Thyroid gland (tissue), 4 donors: ENCODE measurements at regions not wholly inside any gene's neighbourhood (a gene's known extent, or its start where the extent isn't known, plus 50 kb on each side); places are given as distances from the start of the nearest gene placed in this dataset.

Experiments
- DNase-seq, 2 donors: peaks; one replicate each; pipeline ENCODE4 v3.0.0-alpha.2; 2019
- H3K27ac ChIP-seq, 3 donors: fragments of 200-600 bp; sonication (generic); 1 replicate in 2 of 3; 2 replicates in 1 of 3; pipeline ENCODE4 v1.5.1; 2016 to 2019; ENCODE audit warnings: mild to moderate bottlenecking in 1 of 3, moderate library complexity in 1 of 3
- H3K27me3 ChIP-seq: fragments of 200-600 bp; sonication (generic); one replicate; pipeline ENCODE4 v1.5.1; 2019
- H3K36me3 ChIP-seq, 2 donors: fragments of 200-600 bp; sonication (generic); one replicate each; pipeline ENCODE4 v1.5.1; 2016 to 2019
- H3K4me1 ChIP-seq, 2 donors: fragments of 200-600 bp; sonication (generic); one replicate each; pipeline ENCODE4 v1.5.1; 2017 to 2019
- H3K4me3 ChIP-seq, 3 donors: fragments of 200-600 bp; sonication (generic); replicated peaks in 1 of 3; 1 replicate in 2 of 3; 2 replicates in 1 of 3; pipeline ENCODE4 v1.5.1; 2016; ENCODE audit warnings: mild to moderate bottlenecking in 1 of 3
- H3K9me3 ChIP-seq: fragments of 200-600 bp; sonication (generic); one replicate; pipeline ENCODE4 v1.5.1; 2017
- POLR2A ChIP-seq, 2 donors: fragments of 450-650 bp; IDR thresholded peaks; one replicate each; pipeline ENCODE4 v1.6.1; 2017; ENCODE audit warnings: antibody characterized with exemption in 2 of 2, mild to moderate bottlenecking in 2 of 2, moderate library complexity in 1 of 2
- WGBS, 2 donors: methylation state at CpG; one replicate each; pipeline ENCODE4 v1.1.5; 2017; 5-methylcytosine and 5-hydroxymethylcytosine counted together
- intact Hi-C: fragments of 100-400 bp; cut with DNase I; formaldehyde crosslinking; loops from one replicate; pipeline ENCODE4 v1.15.1; 2023
- TF ChIP-seq, protein P1 (sequence below), 6 experiments: fragments of 200-600 bp in 3 of 6; fragments of 450-650 bp in 3 of 6; sonication (generic) in 3 of 6; IDR thresholded peaks; one replicate each; pipeline ENCODE4 v1.5.1; 2016 to 2019; ENCODE audit warnings: antibody characterized with exemption in 6 of 6, mild to moderate bottlenecking in 2 of 6, inconsistent platforms in 1 of 6, moderate library complexity in 1 of 6

DNA sequence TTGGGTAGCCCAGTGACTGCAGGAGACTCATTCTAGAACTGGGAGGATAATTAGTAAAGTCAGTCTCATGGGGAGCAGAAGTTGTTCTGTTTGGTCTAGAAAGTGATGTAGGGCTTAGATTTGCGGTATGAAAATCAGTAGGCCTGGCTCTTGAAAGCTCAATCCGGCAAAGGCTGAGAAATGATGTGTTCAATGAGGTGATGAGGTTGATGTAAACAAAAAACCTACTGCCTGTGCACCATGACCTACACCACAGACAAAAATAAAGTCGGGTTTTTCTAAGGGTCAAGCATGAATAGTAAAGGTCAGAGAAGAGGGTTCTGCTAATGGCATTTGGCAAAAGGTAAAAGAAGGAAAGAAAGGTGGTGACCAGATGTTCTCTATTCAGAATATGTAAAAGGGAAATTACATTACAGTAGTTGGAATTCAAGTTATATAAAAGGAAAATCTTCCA, 80.8 kb upstream of the COL5A2 start:
- WGBS, 2 donors, result 70 to 80% methylated on average over 3 of the region's 3 CpGs
- DNase-seq, result no peak
- no peaks in the 10 kb centered on the region for H3K27me3 ChIP-seq
- intact Hi-C loops, result no loop called here
- no peaks in the 10 kb centered on the region for H3K9me3 ChIP-seq
- peaks cover 0 to 7% of the 10 kb centered on the region in 2 donors for H3K4me1 ChIP-seq
- TF ChIP-seq POLR2A (IDR thresholded peaks at IDR 0.05), result no peak
- TF ChIP-seq, protein P1, sequence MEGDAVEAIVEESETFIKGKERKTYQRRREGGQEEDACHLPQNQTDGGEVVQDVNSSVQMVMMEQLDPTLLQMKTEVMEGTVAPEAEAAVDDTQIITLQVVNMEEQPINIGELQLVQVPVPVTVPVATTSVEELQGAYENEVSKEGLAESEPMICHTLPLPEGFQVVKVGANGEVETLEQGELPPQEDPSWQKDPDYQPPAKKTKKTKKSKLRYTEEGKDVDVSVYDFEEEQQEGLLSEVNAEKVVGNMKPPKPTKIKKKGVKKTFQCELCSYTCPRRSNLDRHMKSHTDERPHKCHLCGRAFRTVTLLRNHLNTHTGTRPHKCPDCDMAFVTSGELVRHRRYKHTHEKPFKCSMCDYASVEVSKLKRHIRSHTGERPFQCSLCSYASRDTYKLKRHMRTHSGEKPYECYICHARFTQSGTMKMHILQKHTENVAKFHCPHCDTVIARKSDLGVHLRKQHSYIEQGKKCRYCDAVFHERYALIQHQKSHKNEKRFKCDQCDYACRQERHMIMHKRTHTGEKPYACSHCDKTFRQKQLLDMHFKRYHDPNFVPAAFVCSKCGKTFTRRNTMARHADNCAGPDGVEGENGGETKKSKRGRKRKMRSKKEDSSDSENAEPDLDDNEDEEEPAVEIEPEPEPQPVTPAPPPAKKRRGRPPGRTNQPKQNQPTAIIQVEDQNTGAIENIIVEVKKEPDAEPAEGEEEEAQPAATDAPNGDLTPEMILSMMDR (IDR thresholded peaks at IDR 0.05), result no peak
- no peak overlapping the region for H3K4me3 ChIP-seq
- H3K27ac ChIP-seq, result no peak overlapping the region
- no peaks in the 10 kb centered on the region for H3K36me3 ChIP-seq

DNA sequence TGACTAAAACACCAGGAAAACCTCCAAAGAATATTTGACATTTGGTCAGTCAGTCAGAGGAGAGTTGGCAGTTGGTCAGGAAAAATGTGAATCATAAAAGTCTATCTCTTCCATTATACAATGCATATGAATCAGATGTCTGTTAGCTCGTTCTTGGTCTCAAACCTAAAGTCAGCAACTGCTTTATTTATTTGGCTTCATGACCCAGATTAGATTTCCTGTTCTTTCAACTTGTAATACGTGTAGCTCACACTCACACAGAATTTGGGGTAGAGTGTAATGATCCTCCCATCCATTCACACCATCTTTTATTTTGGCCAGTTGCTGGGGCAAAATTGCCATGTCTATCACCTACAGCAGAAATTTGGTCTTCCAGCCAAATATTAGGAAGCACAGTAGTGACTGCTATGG, 81.9 kb upstream of the COL5A2 start:
- intact Hi-C loops, result no loop called here
- DNase-seq, result no peak
- H3K36me3 ChIP-seq, result no peaks in the 10 kb centered on the region
- no peak overlapping the region for H3K4me3 ChIP-seq
- TF ChIP-seq, protein P1 (IDR thresholded peaks at IDR 0.05), result no peak
- TF ChIP-seq POLR2A (IDR thresholded peaks at IDR 0.05), result no peak
- no peaks in the 10 kb centered on the region for H3K9me3 ChIP-seq
- no peak overlapping the region for H3K27ac ChIP-seq
- no peaks in the 10 kb centered on the region for H3K27me3 ChIP-seq
- 61 to 68% methylated on average over 2 of the region's 2 CpGs for WGBS, 2 donors
- peaks cover 0 to under 1% of the 10 kb centered on the region in 2 donors for H3K4me1 ChIP-seq

DNA sequence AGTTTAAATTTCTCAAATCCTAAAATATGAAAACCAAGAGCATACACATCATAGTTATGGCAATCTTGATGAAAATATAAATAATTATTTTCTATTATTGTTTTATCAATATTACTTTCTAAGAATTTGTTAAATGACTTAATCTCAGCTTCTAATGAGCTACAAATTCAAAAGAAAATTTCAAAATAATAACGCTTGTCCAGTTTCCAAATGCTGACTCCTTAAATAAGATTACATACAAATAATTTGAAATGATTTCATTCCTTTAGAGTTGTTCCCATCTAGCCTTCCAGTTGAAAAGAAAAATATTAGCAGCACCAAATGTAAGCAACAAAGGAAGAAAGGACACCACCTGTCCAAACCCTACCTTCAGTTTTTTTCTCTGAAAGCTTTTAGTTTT, 82.4 kb upstream of the COL5A2 start:
- Histone ChIP-seq H3K4me3 (no peak overlapping the region), H3K27me3 (no peaks in the 10 kb centered on the region), H3K27ac (no peak overlapping the region), H3K36me3 (no peaks in the 10 kb centered on the region), H3K4me1 (no peaks in the 10 kb centered on the region), H3K9me3 (no peaks in the 10 kb centered on the region)
- TF ChIP-seq POLR2A (IDR thresholded peaks at IDR 0.05), result no peak
- TF ChIP-seq, protein P1 (IDR thresholded peaks at IDR 0.05), result no peak
- no peak for DNase-seq
- WGBS, 2 donors, result 92 to 94% methylated on average over 1 of the region's 1 CpG
- intact Hi-C loops, result no loop called here

DNA sequence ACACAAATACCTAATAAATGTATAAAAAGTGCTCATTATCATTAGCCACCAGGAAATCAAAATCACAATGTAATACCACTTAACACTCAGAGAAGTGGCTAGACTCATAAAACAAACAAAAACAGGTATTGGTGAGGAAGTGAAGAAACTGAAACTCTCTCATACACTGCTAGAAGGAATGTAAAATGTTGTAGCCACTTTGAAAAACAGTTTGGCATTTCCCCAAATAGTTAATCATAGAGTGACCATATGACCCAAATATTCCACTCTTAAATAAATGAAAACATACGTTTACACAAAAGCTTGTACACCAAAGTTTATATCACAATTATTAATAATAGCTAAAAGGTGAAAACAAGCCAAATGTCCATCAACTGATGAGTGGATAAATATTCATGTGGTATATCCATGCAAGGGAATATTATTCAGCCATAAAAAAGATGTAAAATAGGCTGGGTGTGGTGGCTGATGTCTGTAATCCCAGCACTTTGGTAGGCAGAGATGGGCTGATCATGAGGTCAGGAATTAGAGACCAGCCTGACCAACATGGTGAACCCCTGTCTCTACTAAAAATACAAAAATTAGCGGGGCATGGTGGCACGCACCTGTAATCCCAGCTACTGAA, 86.2 kb upstream of the COL5A2 start:
- 93% methylated on average over 3 of the region's 3 CpGs for WGBS, 2 donors
- no peak overlapping the region for H3K27ac ChIP-seq
- intact Hi-C loops, result no loop called here
- no peaks in the 10 kb centered on the region for H3K27me3 ChIP-seq
- DNase-seq, result no peak
- no peaks in the 10 kb centered on the region for H3K9me3 ChIP-seq
- no peak overlapping the region for H3K4me3 ChIP-seq
- no peaks in the 10 kb centered on the region for H3K4me1 ChIP-seq
- no peaks in the 10 kb centered on the region for H3K36me3 ChIP-seq
- no peak for TF ChIP-seq POLR2A (IDR thresholded peaks at IDR 0.05)
- TF ChIP-seq, protein P1 (IDR thresholded peaks at IDR 0.05), result no peak

DNA sequence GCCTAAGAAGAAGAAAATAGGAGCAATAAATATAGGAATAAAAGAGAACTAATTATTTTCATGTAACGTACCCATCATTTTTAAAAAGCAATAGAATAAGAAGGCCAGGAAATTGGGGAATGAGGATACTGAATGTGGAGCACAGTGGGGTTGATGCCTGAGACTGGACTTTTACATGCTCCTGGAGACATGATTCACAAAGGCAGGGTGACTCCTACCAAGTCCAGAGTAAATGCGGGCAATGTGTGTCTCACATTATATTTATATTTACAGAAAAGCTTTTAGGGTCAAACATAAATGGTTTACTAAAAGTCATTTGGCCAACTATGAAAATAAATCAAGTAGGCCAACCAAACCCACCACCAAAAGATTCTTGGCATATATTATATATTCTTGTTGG, 87.9 kb upstream of the COL5A2 start:
- 48 to 49% methylated on average over 2 of the region's 2 CpGs for WGBS, 2 donors
- H3K36me3 ChIP-seq, result no peaks in the 10 kb centered on the region
- no peaks in the 10 kb centered on the region for H3K27me3 ChIP-seq
- H3K9me3 ChIP-seq, result no peaks in the 10 kb centered on the region
- intact Hi-C loops, result no loop called here
- H3K4me1 ChIP-seq, result no peaks in the 10 kb centered on the region
- no peak for TF ChIP-seq POLR2A (IDR thresholded peaks at IDR 0.05)
- TF ChIP-seq, protein P1 (IDR thresholded peaks at IDR 0.05), result no peak
- H3K4me3 ChIP-seq, result no peak overlapping the region
- DNase-seq, result no peak
- no peak overlapping the region for H3K27ac ChIP-seq
